Right ventricle myocardium superior (tissue), 1 donor: ENCODE measurements at regions not wholly inside any gene's neighbourhood (a gene's known extent, or its start where the extent isn't known, plus 50 kb on each side); places are given as distances from the start of the nearest gene placed in this dataset.
"Not testable (repeated sequence)": the region's sequence is repeated elsewhere in the genome, so short reads cannot be mapped to it uniquely, and the experiment has no call there.

Source experiments
- ATAC-seq: fragments of 200-7000 bp; cut with Tn5 transposase; one replicate; pipeline ENCODE4 v1.9.1; 2020; ENCODE audit warnings: mild to moderate bottlenecking; ENCODE audit not compliant: poor library complexity
- DNase-seq: peaks from one replicate; pipeline ENCODE4 v3.0.0-alpha.2; 2020
- intact Hi-C: fragments of 100-400 bp; cut with DNase I; formaldehyde crosslinking; loops from one replicate; pipeline ENCODE4 v1.11.2; 2022
- donor health status: DM: no; HTN: yes; CAD: no; lungs with severe emphysema.

GRCh38 chr5:102069974-102070373 lies 226.1 kb downstream of the SLCO4C1 start:
- DNase-seq, result no peak
- ATAC-seq, result no peak
- intact Hi-C loops, result no loop called here

DNA sequence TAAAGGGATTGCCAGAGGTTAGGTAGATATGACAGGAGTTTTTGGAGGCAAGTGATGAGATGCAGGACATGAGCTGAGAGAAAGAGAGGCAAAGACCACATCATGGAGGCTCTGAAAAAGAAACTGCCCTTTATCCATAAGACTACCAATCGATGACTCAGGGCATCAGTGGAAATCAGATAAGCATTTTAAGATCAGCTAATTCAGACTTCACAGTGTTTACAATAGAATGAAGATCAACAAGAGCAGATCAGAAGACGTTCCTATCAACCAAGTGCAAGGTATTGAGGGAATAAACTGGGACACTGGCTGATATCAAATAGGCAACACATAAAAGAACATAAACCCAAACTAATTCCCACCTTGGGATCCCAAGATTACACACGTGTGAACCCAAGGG lies 227.2 kb downstream of the SLCO4C1 start:
- no peak for ATAC-seq
- intact Hi-C loops, result no loop called here
- DNase-seq, result no peak

GRCh38 chr5:102049517-102049916 lies 246.6 kb downstream of the SLCO4C1 start:
- no peak for DNase-seq
- no peak for ATAC-seq
- intact Hi-C loops, result no loop called here

- intact Hi-C loops, result no loop called here
Measured at GRCh38 chr5:102048940-102049339, 247.1 kb downstream of the SLCO4C1 start.

DNA sequence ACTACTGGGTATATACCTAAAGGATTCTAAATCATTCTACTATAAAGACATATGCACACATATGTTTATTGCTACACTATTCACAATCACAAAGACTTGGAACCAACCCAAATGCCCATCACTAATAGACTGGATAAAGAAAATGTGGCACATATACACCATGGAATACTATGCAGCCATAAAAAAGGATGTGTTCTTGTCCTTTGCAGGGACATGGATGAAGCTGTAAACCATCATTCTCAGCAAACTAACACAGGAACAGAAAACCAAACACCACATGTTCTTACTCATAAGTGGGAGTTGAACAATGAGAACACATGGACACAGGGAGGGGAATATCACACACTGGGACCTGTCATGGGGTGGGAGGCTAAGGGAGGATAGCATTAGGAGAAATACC lies 249.0 kb downstream of the SLCO4C1 start:
- intact Hi-C loops, DNase-seq, ATAC-seq: not testable (repeated sequence)

More at GRCh38 chr5:102048940-102049339, 247.1 kb downstream of the SLCO4C1 start:
- DNase-seq, result no peak
- no peak for ATAC-seq

DNA sequence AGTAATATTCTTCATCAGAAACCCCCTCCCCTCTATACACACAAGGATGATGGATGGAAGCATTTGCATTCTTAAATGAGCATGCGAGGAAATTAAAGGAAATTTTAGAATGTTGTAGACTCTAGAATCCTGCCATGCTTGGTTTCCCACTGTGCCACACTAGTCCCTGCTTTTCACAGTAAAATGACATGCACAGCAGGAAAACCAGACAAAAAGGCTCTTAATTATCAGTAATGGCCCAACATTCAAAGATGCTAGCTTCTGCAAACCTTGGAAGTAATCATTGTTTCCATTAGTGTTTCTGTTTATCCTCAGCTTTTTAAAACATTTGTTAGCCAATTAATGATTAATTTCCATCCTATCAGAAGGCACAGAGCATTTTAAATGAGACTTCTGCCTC lies 255.8 kb downstream of the SLCO4C1 start:
- DNase-seq (no peak), ATAC-seq (no peak)
- intact Hi-C loops, result no loop called here

GRCh38 chr5:102036927-102037326 lies 259.2 kb downstream of the SLCO4C1 start:
- DNase-seq, result no peak
- intact Hi-C loops, result no loop called here
- no peak for ATAC-seq

DNA sequence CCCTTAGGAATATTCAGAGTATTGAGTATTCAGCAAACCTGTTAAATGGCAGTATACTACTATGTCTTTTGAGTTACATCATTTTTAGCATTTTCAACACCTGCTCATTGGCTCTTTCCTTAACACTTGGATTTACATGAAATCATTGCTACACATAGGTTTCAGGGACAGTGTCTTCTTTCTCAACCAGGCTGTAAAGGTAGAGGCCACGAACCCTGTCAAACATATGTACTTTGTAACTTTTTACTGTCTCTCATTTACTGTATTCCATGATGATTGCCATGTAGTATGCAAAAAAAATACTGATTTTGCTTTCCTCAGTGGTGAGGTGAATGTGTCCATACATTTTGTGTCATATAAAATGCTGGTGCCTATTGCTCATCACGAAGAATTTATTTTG lies 264.4 kb downstream of the SLCO4C1 start:
- intact Hi-C loops, result no loop called here
- no peak for ATAC-seq
- DNase-seq, result no peak

DNA sequence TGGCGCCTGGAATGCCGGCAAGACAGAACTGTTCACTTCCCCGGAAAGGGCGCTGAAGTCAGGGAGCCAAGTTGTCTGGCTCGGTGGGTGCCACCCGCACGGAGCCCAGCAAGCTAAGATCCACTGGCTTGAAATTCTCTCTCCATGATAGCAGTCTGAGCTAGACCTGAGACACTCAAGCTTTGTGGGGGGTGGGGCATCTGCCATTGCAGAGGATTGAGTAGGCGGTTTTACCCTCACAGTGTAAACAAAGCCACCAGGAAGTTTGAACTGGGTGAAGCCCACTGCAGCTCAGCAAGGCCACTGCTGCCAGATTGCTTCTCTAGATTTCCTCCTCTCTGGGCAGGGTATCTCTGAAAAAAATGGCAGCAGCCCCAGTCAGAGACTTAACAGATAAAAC lies 277.4 kb downstream of the SLCO4C1 start:
- DNase-seq, result no peak
- no peak for ATAC-seq
- intact Hi-C loops, result no loop called here

DNA sequence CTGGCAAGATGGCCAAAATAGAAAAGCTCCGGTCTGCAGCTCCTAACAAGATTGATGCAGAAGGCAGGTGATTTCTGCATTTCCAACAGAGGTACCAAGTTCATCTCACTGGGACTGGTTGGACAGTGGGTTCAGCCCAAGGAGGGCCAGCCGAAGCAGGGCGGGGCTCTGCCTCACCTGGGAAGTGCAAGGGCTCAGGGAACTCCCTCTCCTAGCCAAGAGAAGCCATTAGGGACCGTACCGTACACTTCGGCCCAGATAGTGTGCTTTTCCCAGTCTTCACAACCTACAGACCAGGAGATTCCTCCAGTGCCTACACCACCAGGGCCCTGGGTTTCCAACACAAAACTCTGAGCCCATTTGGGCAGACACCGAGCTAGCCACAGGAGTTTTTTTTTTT lies 277.8 kb downstream of the SLCO4C1 start:
- no peak for DNase-seq
- ATAC-seq, result no peak
- intact Hi-C loops, result no loop called here

DNA sequence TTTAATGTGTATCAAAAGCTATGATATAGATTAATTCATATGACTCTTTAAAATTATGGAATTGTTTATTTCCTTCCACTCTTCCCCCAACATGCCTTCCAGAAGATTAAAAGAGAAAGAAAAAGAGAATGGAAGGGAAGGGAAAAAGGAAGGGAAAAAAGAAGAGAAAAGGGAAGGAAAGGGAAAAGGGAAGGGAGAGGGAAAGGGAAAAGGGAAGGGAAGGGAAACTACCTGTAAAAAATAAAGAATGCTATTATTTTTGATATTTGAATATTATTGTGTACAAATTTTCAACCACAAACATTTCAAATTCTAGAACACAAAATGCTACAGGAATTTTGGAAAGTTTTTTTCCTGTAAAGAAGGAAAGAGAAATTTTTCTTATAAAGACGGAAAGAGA lies 281.7 kb downstream of the SLCO4C1 start:
- ATAC-seq (no peak), DNase-seq (no peak)
- intact Hi-C loops, result no loop called here

DNA sequence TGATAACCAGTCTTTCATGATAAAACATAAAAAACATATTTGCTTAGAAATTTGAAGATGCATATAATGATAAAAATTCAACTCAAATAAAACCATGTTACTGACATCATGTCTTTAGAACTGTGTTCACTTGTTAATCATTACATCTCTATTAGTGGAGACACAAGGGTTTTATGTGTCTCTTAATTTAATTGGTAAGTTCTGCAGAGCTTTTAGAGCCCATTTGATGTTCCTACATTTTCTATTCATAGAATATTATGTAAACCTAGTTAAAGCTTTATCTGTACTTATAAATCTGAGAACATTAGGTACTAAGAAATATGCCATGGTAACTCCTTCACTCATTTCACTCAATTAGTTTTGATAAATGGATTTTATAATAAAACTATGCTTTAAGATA lies 285.4 kb downstream of the SLCO4C1 start:
- intact Hi-C loops, result no loop called here
- ATAC-seq, result no peak

GRCh38 chr5:101997235-101997634 lies 298.8 kb downstream of the SLCO4C1 start:
- intact Hi-C loops, result no loop called here
- ATAC-seq (no peak), DNase-seq (no peak)

More for the DNA sequence above, 285.4 kb downstream of the SLCO4C1 start:
- DNase-seq, result no peak

DNA sequence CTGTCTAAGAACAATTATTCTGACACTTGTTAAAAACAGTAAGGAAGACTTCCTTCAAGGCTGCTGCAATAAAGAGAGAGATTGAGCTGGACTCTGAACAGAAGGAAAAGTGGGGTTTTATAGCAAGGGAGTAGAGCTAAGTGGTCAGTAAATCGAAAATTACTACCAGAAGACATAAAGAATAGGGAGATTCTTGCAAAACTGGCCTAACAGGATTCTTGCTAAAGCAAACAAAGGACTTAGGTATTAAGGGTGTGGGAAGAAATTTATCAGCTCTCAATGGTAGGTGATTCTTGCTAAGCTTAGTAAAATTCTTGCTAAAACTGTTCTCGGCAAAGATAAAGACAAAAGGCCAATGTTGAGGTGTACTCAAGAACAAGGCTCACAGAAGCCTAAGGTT lies 300.5 kb downstream of the SLCO4C1 start:
- DNase-seq (no peak), ATAC-seq (no peak)
- intact Hi-C loops, result no loop called here

DNA sequence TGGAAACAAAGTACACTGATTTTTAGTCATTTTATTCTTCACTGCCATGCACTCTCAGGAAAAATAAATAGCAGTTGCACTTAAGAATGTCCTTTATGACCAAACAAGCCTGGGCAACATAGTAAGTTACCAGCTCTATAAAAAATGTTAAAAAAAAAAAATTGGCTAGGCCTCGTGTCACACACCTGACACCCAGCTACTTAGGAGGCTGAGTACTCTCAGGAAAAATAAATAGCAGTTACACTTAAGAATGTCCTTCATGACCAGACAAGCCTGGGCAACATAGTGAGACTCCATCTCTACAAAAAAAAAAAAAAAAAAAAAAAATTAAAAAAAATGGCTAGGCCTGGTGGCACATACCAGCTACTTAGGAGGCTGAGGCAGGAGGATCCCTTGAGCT lies 304.6 kb downstream of the SLCO4C1 start:
- intact Hi-C loops, result no loop called here
- no peak for ATAC-seq
- DNase-seq, result no peak

- intact Hi-C loops, result no loop called here
- DNase-seq (no peak), ATAC-seq (no peak)
Measured at GRCh38 chr5:101989659-101990058, 306.4 kb downstream of the SLCO4C1 start.

GRCh38 chr5:101977729-101978345 lies 318.2 kb downstream of the SLCO4C1 start:
- intact Hi-C loops, result no loop called here
- no peak for DNase-seq
- ATAC-seq, result no peak

DNA sequence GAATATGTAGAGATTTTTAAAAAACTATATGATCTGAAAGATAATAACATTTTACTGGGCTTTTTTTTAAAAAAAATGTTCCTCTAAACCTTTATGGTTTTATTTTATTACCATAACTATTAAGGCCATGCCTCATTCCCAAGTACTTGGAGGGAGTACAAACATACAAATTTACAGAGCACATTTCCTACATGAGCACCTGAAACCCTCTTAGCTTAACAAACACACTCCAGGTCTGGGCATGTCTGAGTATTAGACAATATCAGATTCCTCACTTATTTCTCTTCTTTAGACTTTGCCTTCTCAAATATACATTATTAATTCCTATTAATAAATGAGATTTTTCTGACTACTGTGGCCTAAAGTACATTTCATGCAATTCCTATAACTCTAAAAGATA lies 319.2 kb downstream of the SLCO4C1 start:
- ATAC-seq (no peak), DNase-seq (no peak)
- intact Hi-C loops, result no loop called here

- DNase-seq (no peak), ATAC-seq (no peak)
- intact Hi-C loops, result no loop called here
Measured at GRCh38 chr5:101969742-101970141, 326.3 kb downstream of the SLCO4C1 start.

- no peak for ATAC-seq
- DNase-seq, result no peak
- intact Hi-C loops, result no loop called here
Measured at GRCh38 chr5:101966476-101966875, 329.6 kb downstream of the SLCO4C1 start.

GRCh38 chr5:101955891-101956290 lies 340.2 kb downstream of the SLCO4C1 start:
- ATAC-seq, result no peak
- intact Hi-C loops, result no loop called here
- no peak for DNase-seq
